GM23248 (cell line): ENCODE measurements at regions not wholly inside any gene's neighbourhood (a gene's known extent, or its start where the extent isn't known, plus 50 kb on each side); places are given as distances from the start of the nearest gene placed in this dataset.
A peak's percentile ranks its signal among the peaks of the same experiment; 100 is the strongest.

Experiments used
- DNase-seq: peaks from one replicate; pipeline ENCODE4 v3.0.0-alpha.2; 2015
- H2AFZ ChIP-seq: fragments of 200-600 bp; sonication (generic); 2 replicates; pipeline ENCODE4 v1.6.1; 2016; ENCODE audit warnings: antibody characterized with exemption
- H3F3A ChIP-seq: fragments of 200-600 bp; sonication (generic); 2 replicates; pipeline ENCODE4 v1.6.1; 2016; ENCODE audit warnings: mild to moderate bottlenecking, antibody characterized with exemption, mixed run types; ENCODE audit not compliant: insufficient read depth
- H3K27ac ChIP-seq: fragments of 200-600 bp; sonication (generic); 2 replicates; pipeline ENCODE4 v1.5.1; 2016; ENCODE audit warnings: mild to moderate bottlenecking
- H3K27me3 ChIP-seq: fragments of 200-600 bp; sonication (generic); replicated peaks from 2 replicates; pipeline ENCODE4 v1.6.1; 2016; ENCODE audit warnings: mild to moderate bottlenecking; ENCODE audit not compliant: insufficient read depth
- H3K36me3 ChIP-seq: fragments of 200-600 bp; sonication (generic); 2 replicates; pipeline ENCODE4 v1.6.1; 2016; ENCODE audit warnings: low read depth, mild to moderate bottlenecking
- H3K4me1 ChIP-seq: fragments of 200-600 bp; sonication (generic); 2 replicates; pipeline ENCODE4 v1.6.1; 2016; ENCODE audit warnings: mild to moderate bottlenecking; ENCODE audit not compliant: insufficient read depth
- H3K4me2 ChIP-seq: fragments of 200-600 bp; sonication (generic); one replicate; pipeline ENCODE4 v1.6.1; 2016; ENCODE audit warnings: mild to moderate bottlenecking; ENCODE audit not compliant: unreplicated experiment
- H3K4me3 ChIP-seq: fragments of 200-600 bp; sonication (generic); 2 replicates; pipeline ENCODE4 v1.5.1; 2016; ENCODE audit warnings: mild to moderate bottlenecking
- H3K79me2 ChIP-seq: fragments of 200-600 bp; sonication (generic); 2 replicates; pipeline ENCODE4 v1.6.1; 2016; ENCODE audit warnings: mild to moderate bottlenecking; ENCODE audit not compliant: insufficient read depth
- H3K9ac ChIP-seq: fragments of 200-600 bp; sonication (generic); 2 replicates; pipeline ENCODE4 v1.6.1; 2016; ENCODE audit warnings: mild to moderate bottlenecking
- H3K9me2 ChIP-seq: fragments of 200-600 bp; sonication (generic); 2 replicates; pipeline ENCODE4 v1.6.1; 2016; ENCODE audit warnings: mixed run types, mild to moderate bottlenecking, moderate library complexity; ENCODE audit not compliant: insufficient read depth
- H3K9me3 ChIP-seq: fragments of 200-600 bp; sonication (generic); one replicate; pipeline ENCODE4 v1.6.1; 2017; ENCODE audit warnings: low read depth
- H4K20me1 ChIP-seq: fragments of 200-600 bp; sonication (generic); 2 replicates; pipeline ENCODE4 v1.6.0; 2016; ENCODE audit not compliant: insufficient read depth
- EZH2 ChIP-seq: fragments of 200-600 bp; sonication (generic); IDR thresholded peaks from 2 replicates; pipeline ENCODE4 v1.6.1; 2018; ENCODE audit warnings: antibody characterized with exemption, mild to moderate bottlenecking; ENCODE audit not compliant: insufficient read depth, poor library complexity, severe bottlenecking
- EZH2phosphoT487 ChIP-seq: fragments of 200-600 bp; sonication (generic); IDR thresholded peaks from 2 replicates; pipeline ENCODE4 v1.6.1; 2018; ENCODE audit warnings: antibody characterized with exemption, moderate library complexity, mild to moderate bottlenecking, low read depth; ENCODE audit not compliant: insufficient read depth
- WGBS, 2 experiments: methylation state at CpG; one replicate each; pipeline ENCODE4 v1.1.6; 2015 to 2017; ENCODE audit warnings: low lambda C conversion rate in 2 of 2, low coverage in 1 of 2; ENCODE audit errors: missing lambda C conversion rate in 2 of 2; 5-methylcytosine and 5-hydroxymethylcytosine counted together
- in situ Hi-C: fragments of 300-500 bp; cut with MboI; formaldehyde crosslinking; loops from 2 replicates; pipeline ENCODE4 v1.15.0; 2020

DNA sequence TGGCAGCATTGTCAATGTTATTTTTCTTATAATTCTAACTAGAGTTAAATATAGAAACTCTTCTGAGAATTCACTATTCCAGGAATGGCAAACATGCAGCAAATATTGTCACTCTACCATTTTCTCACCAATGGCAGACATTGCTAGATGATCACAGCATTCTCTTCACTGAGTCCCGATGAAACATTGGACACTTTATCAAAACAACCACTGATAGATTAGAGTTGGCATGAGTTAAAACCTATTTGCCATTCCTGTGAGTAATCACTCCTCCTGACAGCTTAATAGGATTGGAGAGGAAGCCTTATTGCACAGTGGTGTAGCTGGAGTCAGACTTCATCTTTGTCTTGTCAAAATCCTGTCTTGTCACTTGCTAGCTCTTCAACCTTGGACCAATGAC, 163.9 kb upstream of the THUMPD2 start:
- no peak for DNase-seq
- peaks cover 20% of the 10 kb centered on the region for H3F3A ChIP-seq
- H3K36me3 ChIP-seq: no peaks in the 10 kb centered on the region
- H3K9me3 ChIP-seq: peaks cover 2% of the 10 kb centered on the region
- WGBS, 2 experiments: 21 to 35% methylated on average over 1 of the region's 1 CpG
- no peaks in the 10 kb centered on the region for H3K79me2 ChIP-seq
- no peak overlapping the region for H3K4me3 ChIP-seq
- no peak overlapping the region for H3K4me2 ChIP-seq
- no peak for TF ChIP-seq EZH2phosphoT487
- no peak for TF ChIP-seq EZH2
- no peaks in the 10 kb centered on the region for H3K27me3 ChIP-seq
- peak overlapping the region; percentile 47 for H2AFZ ChIP-seq
- no peaks in the 10 kb centered on the region for H3K9me2 ChIP-seq
- peaks cover 26% of the 10 kb centered on the region for H3K4me1 ChIP-seq
- H3K9ac ChIP-seq: no peak overlapping the region
- no peak overlapping the region for H3K27ac ChIP-seq
- in situ Hi-C loops: no loop called here
- no peaks in the 10 kb centered on the region for H4K20me1 ChIP-seq

DNA sequence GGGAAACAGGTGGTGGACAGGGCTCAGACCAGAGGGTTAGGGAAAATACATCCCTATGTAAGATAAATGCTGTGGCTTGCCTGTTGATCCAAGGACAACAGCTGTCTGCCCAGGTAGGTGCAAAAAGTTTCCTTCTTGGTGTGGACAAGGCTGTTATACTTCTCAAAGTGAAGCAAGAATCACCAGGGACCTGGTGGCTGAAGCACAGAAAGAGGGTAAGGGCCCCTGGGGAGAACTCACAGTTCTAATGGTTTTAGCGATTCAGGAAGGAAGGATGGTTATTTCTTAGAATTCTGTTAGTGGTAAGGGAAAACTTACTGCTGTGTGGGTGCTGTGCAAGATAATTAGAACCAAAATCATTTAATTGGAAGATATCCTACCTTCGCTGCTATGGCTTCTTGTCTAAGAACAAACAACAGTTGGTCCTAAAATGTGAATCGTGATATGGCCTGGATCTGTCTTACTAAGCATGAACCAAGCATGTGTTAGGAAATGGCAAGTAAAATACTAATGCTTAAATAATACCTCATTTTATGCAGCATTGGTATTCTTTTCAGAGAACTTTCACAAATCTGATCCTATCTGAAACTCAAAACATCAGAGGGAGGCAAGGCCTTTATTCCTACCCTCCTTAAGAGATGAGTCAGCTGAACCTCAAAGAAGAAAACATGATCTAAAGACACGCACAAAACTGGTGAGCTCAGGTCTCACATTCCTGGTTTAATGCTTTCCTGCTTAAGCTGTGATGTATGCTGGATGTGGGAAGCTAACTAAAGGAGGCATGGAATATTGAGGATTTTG, 159.2 kb upstream of the THUMPD2 start:
- Histone ChIP-seq H4K20me1 (no peaks in the 10 kb centered on the region), H3K4me3 (no peak overlapping the region), H3K4me2 (peak overlapping the region; percentile 3), H3K36me3 (no peaks in the 10 kb centered on the region), H2AFZ (peak overlapping the region; percentile 31; the same call in 1 of the 2 replicates), H3F3A (peaks cover 21% of the 10 kb centered on the region; the same call in 1 of the 2 replicates), H3K27ac (peak overlapping the region; percentile 58), H3K79me2 (no peaks in the 10 kb centered on the region), H3K27me3 (no peaks in the 10 kb centered on the region), H3K4me1 (peaks cover 21% of the 10 kb centered on the region), H3K9me3 (peaks cover 2% of the 10 kb centered on the region), H3K9me2 (no peaks in the 10 kb centered on the region), H3K9ac (0 out of 2 replicates have a peak overlapping the region, but pooled peaks have one; percentile 25)
- TF ChIP-seq EZH2phosphoT487: no peak
- no peak for TF ChIP-seq EZH2
- in situ Hi-C loops: no loop called here
- peak; percentile 88 for DNase-seq
- 65 to 68% methylated on average over 4 of the region's 4 CpGs for WGBS, 2 experiments

GRCh38 chr2:39937621-39938020, 158.6 kb upstream of the THUMPD2 start:
- H2AFZ ChIP-seq: peak overlapping the region; percentile 31; the same call in 1 of the 2 replicates
- H3K4me3 ChIP-seq: no peak overlapping the region
- H4K20me1 ChIP-seq: no peaks in the 10 kb centered on the region
- no peaks in the 10 kb centered on the region for H3K27me3 ChIP-seq
- peak overlapping the region; percentile 58 for H3K27ac ChIP-seq
- peaks cover 2% of the 10 kb centered on the region for H3K9me3 ChIP-seq
- DNase-seq: no peak
- H3K9ac ChIP-seq: no peak overlapping the region
- in situ Hi-C loops: no loop called here
- H3K9me2 ChIP-seq: no peaks in the 10 kb centered on the region
- H3K36me3 ChIP-seq: no peaks in the 10 kb centered on the region
- no peaks in the 10 kb centered on the region for H3K79me2 ChIP-seq
- peaks cover 21% of the 10 kb centered on the region; the same call in 1 of the 2 replicates for H3F3A ChIP-seq
- H3K4me2 ChIP-seq: no peak overlapping the region
- TF ChIP-seq EZH2phosphoT487: no peak
- no peak for TF ChIP-seq EZH2
- peaks cover 15% of the 10 kb centered on the region for H3K4me1 ChIP-seq
- WGBS, 2 experiments: 95 to 96% methylated on average over 3 of the region's 3 CpGs

DNA sequence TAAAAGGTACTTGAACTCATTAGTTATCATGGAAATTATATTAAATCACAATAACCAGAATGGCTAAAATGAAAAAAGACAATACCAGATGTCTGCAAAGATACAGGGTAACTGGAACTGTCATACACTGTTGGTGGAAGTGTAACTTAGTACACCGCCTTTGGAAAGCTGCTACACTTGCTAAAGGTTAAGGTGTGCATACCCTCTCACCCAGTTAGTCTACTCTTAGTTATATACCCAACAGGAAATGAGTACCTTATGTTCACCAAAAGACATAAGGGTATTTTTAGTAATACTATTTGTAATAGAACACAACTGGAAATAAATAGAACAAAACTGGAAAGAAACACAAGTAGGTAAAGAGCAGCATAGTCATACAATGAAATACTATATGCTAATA, 155.8 kb upstream of the THUMPD2 start:
- H4K20me1 ChIP-seq: no peaks in the 10 kb centered on the region
- no peaks in the 10 kb centered on the region for H3K36me3 ChIP-seq
- H3K4me2 ChIP-seq: no peak overlapping the region
- H3K27me3 ChIP-seq: no peaks in the 10 kb centered on the region
- peaks cover 21% of the 10 kb centered on the region; the same call in 1 of the 2 replicates for H3F3A ChIP-seq
- H3K4me1 ChIP-seq: peaks cover 19% of the 10 kb centered on the region
- WGBS, 2 experiments: 100% methylated on average over 1 of the region's 1 CpG
- no peaks in the 10 kb centered on the region for H3K79me2 ChIP-seq
- in situ Hi-C loops: no loop called here
- no peak overlapping the region for H3K27ac ChIP-seq
- DNase-seq: no peak
- no peak overlapping the region for H2AFZ ChIP-seq
- no peaks in the 10 kb centered on the region for H3K9me2 ChIP-seq
- no peaks in the 10 kb centered on the region for H3K9me3 ChIP-seq
- no peak overlapping the region for H3K9ac ChIP-seq
- no peak overlapping the region for H3K4me3 ChIP-seq
- TF ChIP-seq EZH2 (no peak), EZH2phosphoT487 (no peak)
